NT2/D1 (cell line): ENCODE measurements at regions not wholly inside any gene's neighbourhood (a gene's known extent, or its start where the extent isn't known, plus 50 kb on each side); places are given as distances from the start of the nearest gene placed in this dataset.

Experiments used
- SUZ12 ChIP-seq: IDR thresholded peaks from 2 replicates; pipeline ENCODE4 v1.6.1; 2011; ENCODE audit not compliant: insufficient read length, insufficient read depth; ENCODE audit errors: extremely low read depth
- YY1 ChIP-seq: IDR thresholded peaks from 2 replicates; pipeline ENCODE4 v1.6.1; 2011; ENCODE audit not compliant: insufficient read length, insufficient read depth
- ZNF274 ChIP-seq: IDR thresholded peaks from 2 replicates; pipeline ENCODE4 v1.6.1; 2011; ENCODE audit warnings: mild to moderate bottlenecking, low read depth, low read length

GRCh38 chr9:13383855-13384254 lies 104.4 kb upstream of the MPDZ start:
- TF ChIP-seq YY1 (no peak), ZNF274 (no peak), SUZ12 (no peak)
